AG04449 (cell line): ENCODE measurements at regions not wholly inside any gene's neighbourhood (a gene's known extent, or its start where the extent isn't known, plus 50 kb on each side); places are given as distances from the start of the nearest gene placed in this dataset.
A peak's percentile ranks its signal among the peaks of the same experiment; 100 is the strongest.

Source experiments
- CTCF ChIA-PET: fragments of 350-600 bp; formaldehyde crosslinking; extraction: SDS; loops from one replicate; lab custom pipeline; 2021; ENCODE audit warnings: antibody characterized with exemption; lab: Yijun Ruan, JAX
- POLR2A ChIA-PET: fragments of 400-600, 350-600 bp; formaldehyde crosslinking; extraction: SDS; loops from one replicate; lab custom pipeline; 2020; ENCODE audit warnings: antibody characterized with exemption, inconsistent platforms; lab: Yijun Ruan, JAX
- DNase-seq: peaks from one replicate; pipeline ENCODE4 v3.0.0-alpha.2; 2010; ENCODE audit warnings: low read depth, low spot score
- H3K4me3 ChIP-seq: 2 replicates; pipeline ENCODE4 v1.5.1; 2011; ENCODE audit warnings: low read depth, mild to moderate bottlenecking, control low read depth, low read length
- CTCF ChIP-seq: IDR thresholded peaks from one replicate; pipeline ENCODE4 v1.5.1; 2011; ENCODE audit warnings: mild to moderate bottlenecking, moderate library complexity, low read length, control low read depth, inconsistent platforms; ENCODE audit not compliant: insufficient read depth; ENCODE audit errors: missing control alignments

DNA sequence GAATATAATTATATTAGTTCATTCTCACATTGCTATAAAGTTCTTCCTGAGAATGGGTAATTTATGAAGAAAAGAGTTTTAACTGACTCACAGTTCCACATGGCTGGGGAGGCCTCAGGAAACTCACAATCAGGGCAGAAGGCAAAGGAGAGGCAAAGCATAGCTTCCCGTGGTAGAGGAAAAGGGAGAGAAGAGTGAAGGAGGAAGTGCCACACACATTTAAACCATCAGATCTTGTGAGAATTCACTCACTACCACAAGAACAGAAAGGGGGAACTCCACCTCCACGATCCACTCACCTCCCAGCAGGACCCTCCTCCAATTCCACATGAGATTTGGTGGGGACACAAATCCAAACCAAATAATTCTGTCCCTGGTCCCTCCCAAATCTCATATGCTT, 773.4 kb upstream of the INTU start:
- TF ChIP-seq CTCF, result no peak
- DNase-seq, result no peak
- ChIA-PET CTCF (no interaction called here), POLR2A (no interaction called here)
- no peak overlapping the region for H3K4me3 ChIP-seq

DNA sequence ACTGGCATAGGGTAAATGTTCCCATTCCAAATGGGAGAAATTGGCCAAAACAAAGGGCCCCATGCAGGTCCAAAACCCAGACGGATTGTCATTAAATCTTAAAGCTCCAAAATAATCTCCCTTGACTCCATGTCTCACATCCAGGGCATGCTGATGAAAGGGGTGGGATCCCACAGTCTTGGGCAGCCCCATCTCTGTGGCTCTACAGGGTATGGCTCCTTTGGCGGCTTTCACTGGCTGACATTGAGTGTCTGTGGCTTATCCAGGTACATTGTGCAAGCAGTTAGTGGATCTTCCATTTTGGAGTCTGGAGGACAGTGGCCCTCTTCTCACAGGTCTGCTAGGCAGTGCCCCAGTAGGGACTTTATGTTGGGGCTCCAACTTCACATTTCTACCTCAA, 772.9 kb upstream of the INTU start:
- CTCF ChIA-PET, result no interaction called here
- no peak for TF ChIP-seq CTCF
- POLR2A ChIA-PET, result no interaction called here
- DNase-seq, result no peak
- H3K4me3 ChIP-seq, result no peak overlapping the region

- CTCF ChIA-PET, result no interaction called here
- TF ChIP-seq CTCF, result no peak
- POLR2A ChIA-PET, result no interaction called here
Measured at GRCh38 chr4:126860308-126860707, 772.4 kb upstream of the INTU start.

DNA sequence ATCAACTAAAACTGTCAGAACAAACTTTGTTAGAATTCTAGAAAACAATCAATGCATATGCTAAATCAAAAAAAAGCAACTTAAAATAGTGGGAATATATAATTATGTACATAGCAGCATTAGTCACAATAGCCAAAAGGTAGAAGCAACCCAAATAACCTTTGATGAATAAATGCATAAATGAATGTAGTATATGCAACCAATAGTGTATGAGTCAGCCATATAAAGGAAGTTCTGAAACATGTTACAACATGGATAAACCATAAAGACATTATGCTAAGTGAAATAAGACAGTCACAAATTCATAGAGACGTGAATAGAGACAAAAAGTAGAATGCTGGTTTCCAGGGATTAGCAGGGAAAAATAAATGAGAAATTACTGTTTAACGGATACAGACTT, 762.8 kb upstream of the INTU start:
- DNase-seq, result no peak
- no peak for TF ChIP-seq CTCF
- CTCF ChIA-PET, result no interaction called here
- POLR2A ChIA-PET, result no interaction called here
- no peak overlapping the region for H3K4me3 ChIP-seq

More at GRCh38 chr4:126860308-126860707, 772.4 kb upstream of the INTU start:
- DNase-seq, result no peak
- H3K4me3 ChIP-seq, result no peak overlapping the region

DNA sequence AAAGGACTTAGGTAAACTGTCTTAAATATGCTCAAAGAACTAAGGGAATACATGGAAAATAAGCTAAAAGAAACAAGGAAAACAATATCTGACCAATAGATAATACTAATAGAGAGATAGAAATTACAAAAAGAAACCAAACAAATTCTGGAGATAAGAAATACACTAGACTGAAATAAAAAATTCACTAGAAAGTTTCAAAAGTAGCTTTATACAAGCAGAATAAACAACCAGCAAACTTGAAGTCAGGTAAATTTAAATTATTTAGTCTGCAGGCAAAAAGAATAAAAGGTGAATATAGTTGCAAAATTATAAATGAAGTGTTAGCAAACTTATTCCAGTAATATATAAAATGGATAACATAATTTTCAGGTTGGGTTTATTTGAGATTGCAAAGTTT, 760.9 kb upstream of the INTU start:
- POLR2A ChIA-PET, result interaction anchor here (0.7 kb wide), 1 partner anchor 184 kb away, joined by 5 read pairs; no protein-coding TSS in a partner anchor

DNA sequence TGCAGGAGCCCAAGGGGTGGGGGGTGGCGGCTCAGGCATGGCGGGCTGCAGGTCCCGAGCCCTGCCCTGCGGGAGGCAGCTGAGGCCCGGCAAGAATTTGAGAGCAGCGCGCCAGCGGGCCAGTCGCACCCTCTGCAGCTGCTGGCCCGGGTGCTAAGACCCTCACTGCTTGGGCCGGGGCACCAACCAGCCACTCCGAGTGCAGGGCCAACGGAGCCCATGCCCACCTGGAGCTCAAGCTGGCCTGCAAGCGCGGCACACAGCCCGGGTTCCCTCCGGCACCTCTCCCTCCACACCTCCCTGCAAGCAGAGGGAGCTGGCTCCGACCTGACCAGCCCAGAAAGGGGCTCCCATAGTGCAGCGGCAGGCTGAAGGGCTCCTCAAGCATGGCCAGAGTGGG, 758.2 kb upstream of the INTU start:
- CTCF ChIA-PET, result no interaction called here
- TF ChIP-seq CTCF, result no peak
- DNase-seq, result no peak
- no peak overlapping the region for H3K4me3 ChIP-seq
- POLR2A ChIA-PET, result no interaction called here

More for the DNA sequence above, 760.9 kb upstream of the INTU start:
- DNase-seq, result no peak
- H3K4me3 ChIP-seq, result no peak overlapping the region
- no peak for TF ChIP-seq CTCF
- CTCF ChIA-PET, result no interaction called here

DNA sequence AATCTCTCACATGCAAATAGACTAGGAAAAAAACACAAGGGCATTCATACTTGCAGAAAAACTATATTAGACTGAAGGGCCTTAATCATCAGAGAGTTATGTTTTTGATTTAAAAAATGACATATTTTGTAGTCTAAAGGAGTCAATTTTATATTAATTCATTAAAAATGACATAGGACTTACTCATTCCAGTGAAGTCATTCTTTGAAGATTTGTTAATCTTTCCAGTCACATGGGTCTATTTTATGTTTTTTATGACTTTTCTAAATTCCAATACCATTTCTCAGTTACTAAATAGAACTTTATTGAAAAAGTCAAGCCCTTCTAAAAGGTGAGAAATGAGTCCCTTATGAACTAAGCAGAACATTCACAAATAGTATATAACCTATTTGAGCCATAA, 743.8 kb upstream of the INTU start:
- CTCF ChIA-PET, result interaction anchor here (0.7 kb wide), 1 partner anchor 15 kb away, joined by 3 read pairs; no protein-coding TSS in a partner anchor
- POLR2A ChIA-PET, result no interaction called here
- no peak overlapping the region for H3K4me3 ChIP-seq
- DNase-seq, result peak; percentile 56
- TF ChIP-seq CTCF, result no peak
